K562 (cell line): ENCODE measurements at regions not wholly inside any gene's neighbourhood (a gene's known extent, or its start where the extent isn't known, plus 50 kb on each side); places are given as distances from the start of the nearest gene placed in this dataset.

Experiments
- ATAC-seq: fragments of 200-7000 bp; cut with Tn5 transposase; 3 replicates; pipeline ENCODE4 v1.9.1; 2020; ENCODE audit warnings: moderate library complexity
- BruUV-seq: library from RNA; stranded (reverse); fragments of 400-500 nt; replicated peaks from 2 replicates; lab custom pipeline; 2021; lab: Mats Ljungman, UMichigan
- CTCF ChIA-PET: fragments of 300-600 bp; formaldehyde crosslinking; extraction: SDS; loops from one replicate; lab custom pipeline; 2021; ENCODE audit warnings: low intra/inter-chr PET ratio; lab: Yijun Ruan, JAX
- POLR2A ChIA-PET: fragments of 300-600, 350-650 bp; sonication (Branson Sonifier 250); formaldehyde crosslinking; extraction: SDS; loops from one replicate; lab custom pipeline; 2021; ENCODE audit warnings: antibody characterized with exemption, inconsistent platforms; lab: Yijun Ruan, JAX
- DNase-seq, 4 experiments: peaks; one replicate each; pipeline versions ENCODE4 v3.0.0 to v3.0.0-alpha.2; 2011 to 2018; ENCODE audit warnings: low spot score in 3 of 4, mixed read lengths in 3 of 4; ENCODE audit errors: extremely low read depth in 1 of 4
- FAIRE-seq: peaks from 2 replicates; lab custom pipeline; 2011; peaks lifted over from hg19 to GRCh38; lab: Jason Lieb, UNC
- H2AFZ ChIP-seq: 2 replicates; pipeline ENCODE4 v1.6.0; 2011; ENCODE audit warnings: low read depth, low read length, control low read depth, inconsistent platforms
- H3K27ac ChIP-seq: fragments of 200-600 bp; 3 replicates; pipeline ENCODE4 v1.8.0; 2011; ENCODE audit warnings: low read depth, mild to moderate bottlenecking, control low read depth, inconsistent platforms, low read length, moderate library complexity, mixed read lengths; ENCODE audit errors: extremely low read depth
- H3K27me3 ChIP-seq, 2 experiments: fragments of 300-600 bp in 1 of 2; 2 replicates in 1 of 2; 3 replicates in 1 of 2; pipeline versions ENCODE4 v1.6.0 to v1.8.0; 2011; ENCODE audit warnings: inconsistent platforms in 2 of 2, low read length in 2 of 2, mild to moderate bottlenecking in 1 of 2, mixed read lengths in 1 of 2, moderate library complexity in 1 of 2; ENCODE audit not compliant: control insufficient read depth in 2 of 2, insufficient read depth in 2 of 2
- H3K36me3 ChIP-seq: fragments of 300-600 bp; 3 replicates; pipeline ENCODE4 v1.8.0; 2011; ENCODE audit warnings: mild to moderate bottlenecking, low read length, inconsistent platforms; ENCODE audit not compliant: control insufficient read depth, insufficient read depth
- H3K4me1 ChIP-seq, 2 experiments: fragments of 200-600 bp in 1 of 2; replicated peaks in 1 of 2; 2 replicates in 1 of 2; 3 replicates in 1 of 2; pipeline versions ENCODE4 v1.5.1 to v1.8.0; 2011; ENCODE audit warnings: inconsistent platforms in 2 of 2, low read length in 2 of 2, mild to moderate bottlenecking in 1 of 2, mixed read lengths in 1 of 2, moderate library complexity in 1 of 2; ENCODE audit not compliant: control insufficient read depth in 2 of 2, insufficient read depth in 2 of 2
- H3K4me2 ChIP-seq: 2 replicates; pipeline ENCODE4 v1.6.1; 2011; ENCODE audit warnings: low read length, control low read depth, inconsistent platforms, mixed read lengths; ENCODE audit not compliant: insufficient read depth
- H3K4me3 ChIP-seq: fragments of 200-600 bp; sonication (generic), shearing (Covaris generic); 2 replicates; pipeline ENCODE4 v1.5.1; 2016; ENCODE audit warnings: control low read depth, inconsistent platforms
- H3K79me2 ChIP-seq: fragments of 200-600 bp; 3 replicates; pipeline ENCODE4 v1.8.0; 2011; ENCODE audit warnings: low read length, inconsistent platforms; ENCODE audit not compliant: control insufficient read depth, insufficient read depth
- H3K9ac ChIP-seq, 2 experiments: 2 replicates each; pipeline versions ENCODE4 v1.6.0 to v1.6.1; 2011; ENCODE audit warnings: low read depth in 2 of 2, low read length in 2 of 2, control low read depth in 1 of 2, inconsistent platforms in 1 of 2, mild to moderate bottlenecking in 1 of 2, mixed read lengths in 1 of 2; ENCODE audit not compliant: insufficient read depth in 1 of 2
- H3K9me1 ChIP-seq: one replicate; pipeline ENCODE4 v1.6.0; 2011; ENCODE audit warnings: inconsistent platforms, mild to moderate bottlenecking, low read length, moderate library complexity; ENCODE audit not compliant: control insufficient read depth, insufficient read depth
- H3K9me3 ChIP-seq: replicated peaks from 2 replicates; pipeline ENCODE4 v1.5.1; 2011; ENCODE audit warnings: low read depth, low read length, inconsistent platforms; ENCODE audit not compliant: control insufficient read depth, insufficient read depth
- H4K20me1 ChIP-seq: replicated peaks from 2 replicates; pipeline ENCODE4 v1.6.1; 2011; ENCODE audit warnings: low read length, inconsistent platforms, mixed read lengths; ENCODE audit not compliant: control insufficient read depth, insufficient read depth
- BRF1 ChIP-seq: IDR thresholded peaks from 3 replicates; pipeline ENCODE4 v1.6.1; 2011; ENCODE audit warnings: borderline replicate concordance, mild to moderate bottlenecking; ENCODE audit not compliant: insufficient read length; ENCODE audit errors: extremely low read depth
- COPS2 ChIP-seq: fragments of 450-650 bp; conservative IDR thresholded peaks from 2 replicates; pipeline ENCODE4 v1.6.1; 2016; ENCODE audit warnings: mild to moderate bottlenecking, moderate library complexity
- CSDE1 ChIP-seq, 2 experiments: fragments of 450-650 bp; IDR thresholded peaks; 2 replicates each; pipeline ENCODE4 v1.6.1; 2016; ENCODE audit warnings: mild to moderate bottlenecking in 1 of 2
- ELF2 ChIP-seq: fragments of 250-450 bp; sonication (Bioruptor Pico); IDR thresholded peaks from 2 replicates; pipeline ENCODE4 v1.5.0; 2021; ENCODE audit warnings: mild to moderate bottlenecking
- HDAC2 ChIP-seq: fragments of 450-650 bp; IDR thresholded peaks from 2 replicates; pipeline ENCODE4 v1.6.1; 2016; ENCODE audit warnings: mild to moderate bottlenecking
- MAFG ChIP-seq: fragments of 450-650 bp; conservative IDR thresholded peaks from 2 replicates; pipeline ENCODE4 v1.6.1; 2016; ENCODE audit warnings: missing genetic modification characterization, missing compliant biosample characterization
- NELFE ChIP-seq: IDR thresholded peaks from 2 replicates; pipeline ENCODE4 v1.6.1; 2011; ENCODE audit warnings: mild to moderate bottlenecking; ENCODE audit not compliant: insufficient read depth, insufficient read length
- NFRKB ChIP-seq: fragments of 450-650 bp; IDR thresholded peaks from 2 replicates; pipeline ENCODE4 v1.6.1; 2016; ENCODE audit warnings: low read depth
- PTRF ChIP-seq: fragments of 450-650 bp; IDR thresholded peaks from 2 replicates; pipeline ENCODE4 v1.6.1; 2016; ENCODE audit warnings: mild to moderate bottlenecking, missing genetic modification characterization, missing compliant biosample characterization
- TAL1 ChIP-seq: fragments of 450-650 bp; IDR thresholded peaks from 2 replicates; pipeline ENCODE4 v1.6.1; 2016; ENCODE audit warnings: mild to moderate bottlenecking
- ZBTB17 ChIP-seq: fragments of 450-650 bp; formaldehyde crosslinking; IDR thresholded peaks from 2 replicates; pipeline ENCODE4 v1.4.0; 2020; ENCODE audit warnings: mild to moderate bottlenecking
- ZC3H11A ChIP-seq: IDR thresholded peaks from 2 replicates; pipeline ENCODE4 v1.6.1; 2012; ENCODE audit warnings: low read depth, low read length, improper control_type of control experiment
- ZNF121 ChIP-seq: sonication (generic); formaldehyde crosslinking; conservative IDR thresholded peaks from 2 replicates; pipeline ENCODE4 v1.8.0; 2022; ENCODE audit warnings: missing genetic modification reagents
- ZNF175 ChIP-seq: fragments of 200-800 bp; sonication (Bioruptor generic); IDR thresholded peaks from 2 replicates; pipeline ENCODE4 v1.6.1; 2016; ENCODE audit warnings: low read depth, mild to moderate bottlenecking, missing genetic modification characterization, missing compliant biosample characterization
- ZNF282 ChIP-seq: sonication (generic); formaldehyde crosslinking; IDR thresholded peaks from 2 replicates; pipeline ENCODE4 v1.8.1; 2023; ENCODE audit warnings: missing genetic modification reagents
- ZNF311 ChIP-seq: fragments of 250-450 bp; sonication (Bioruptor Pico); IDR thresholded peaks from 2 replicates; pipeline ENCODE4 v1.4.0; 2020; ENCODE audit warnings: mild to moderate bottlenecking, moderate library complexity
- WGBS: fragments of 100-300 bp; shearing (Covaris generic); methylation state at CpG from one replicate; pipeline ENCODE4 v1.1.6; 2016; ENCODE audit warnings: low coverage, mixed read lengths; ENCODE audit not compliant: insufficient coverage; ENCODE audit errors: missing lambda C conversion rate; 5-methylcytosine and 5-hydroxymethylcytosine counted together
- in situ Hi-C: fragments of 300-500 bp; cut with MboI; formaldehyde crosslinking; loops from 4 replicates; pipeline ENCODE4 v1.15.0; 2018; ENCODE audit warnings: inconsistent platforms, mixed read lengths
- intact Hi-C: fragments of 100-400 bp; cut with micrococcal nuclease; formaldehyde crosslinking; loops from 2 replicates; pipeline ENCODE4 v1.14.2; 2022
- TF ChIP-seq, protein P1 (sequence below): fragments of 450-650 bp; formaldehyde crosslinking; IDR thresholded peaks from 2 replicates; pipeline ENCODE4 v1.4.0; 2020; ENCODE audit warnings: mild to moderate bottlenecking, moderate library complexity
- TF ChIP-seq, protein P2 (sequence below): sonication (generic); formaldehyde crosslinking; IDR thresholded peaks from 2 replicates; pipeline ENCODE4 v1.8.1; 2023; ENCODE audit warnings: mild to moderate bottlenecking, missing genetic modification reagents
- TF ChIP-seq, protein P3 (sequence below), 2 experiments: IDR thresholded peaks; 2 replicates each; pipeline ENCODE4 v1.6.1; 2011; ENCODE audit warnings: borderline replicate concordance in 1 of 2, control low read depth in 1 of 2, low read depth in 1 of 2, low read length in 1 of 2, mild to moderate bottlenecking in 1 of 2, mixed read lengths in 1 of 2, moderate library complexity in 1 of 2; ENCODE audit not compliant: insufficient read depth in 1 of 2, insufficient read length in 1 of 2, poor library complexity in 1 of 2, severe bottlenecking in 1 of 2; ENCODE audit errors: extremely low read depth in 1 of 2
- TF ChIP-seq, protein P4 (sequence below), 2 experiments: fragments of 450-650 bp; conservative IDR thresholded peaks; 2 replicates each; pipeline ENCODE4 v1.6.1; 2017; ENCODE audit warnings: mild to moderate bottlenecking in 2 of 2, moderate library complexity in 2 of 2

DNA sequence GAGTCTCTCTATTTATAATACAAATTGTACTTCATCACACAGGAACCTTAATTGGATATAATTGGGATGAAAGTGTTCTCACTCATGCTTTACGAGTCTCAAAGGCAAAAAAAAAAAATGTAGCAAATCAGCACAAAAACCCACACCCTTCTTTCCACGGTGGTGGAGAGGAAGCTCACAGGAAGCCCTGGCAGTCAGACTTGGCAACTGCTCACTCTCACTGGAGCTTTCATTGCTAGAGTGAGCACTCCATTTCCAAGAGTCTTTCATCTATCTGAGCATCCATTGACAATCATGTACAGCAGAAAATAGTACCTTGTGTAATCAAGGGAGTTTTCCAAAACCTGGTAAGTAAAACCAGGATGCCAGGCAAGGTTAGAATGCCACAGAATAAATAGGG lies 2159.4 kb upstream of the AGA start:
- BruUV-seq, result no TSS peak
- TF ChIP-seq ELF2 (CRISPR knock-in tag) (no peak), NELFE (no peak), BRF1 (no peak), TAL1 (no peak), MAFG (tag) (no peak), NFRKB (no peak), ZNF175 (no peak), ZNF311 (CRISPR knock-in tag) (no peak), ZNF282 (CRISPR knock-in tag) (no peak), ZBTB17 (CRISPR knock-in tag) (no peak), HDAC2 (no peak), CSDE1 (IDR thresholded peaks at IDR 0.05) (no peak), ZC3H11A (no peak), PTRF (no peak), COPS2 (no peak), ZNF121 (CRISPR knock-in tag) (no peak)
- TF ChIP-seq, protein P1, sequence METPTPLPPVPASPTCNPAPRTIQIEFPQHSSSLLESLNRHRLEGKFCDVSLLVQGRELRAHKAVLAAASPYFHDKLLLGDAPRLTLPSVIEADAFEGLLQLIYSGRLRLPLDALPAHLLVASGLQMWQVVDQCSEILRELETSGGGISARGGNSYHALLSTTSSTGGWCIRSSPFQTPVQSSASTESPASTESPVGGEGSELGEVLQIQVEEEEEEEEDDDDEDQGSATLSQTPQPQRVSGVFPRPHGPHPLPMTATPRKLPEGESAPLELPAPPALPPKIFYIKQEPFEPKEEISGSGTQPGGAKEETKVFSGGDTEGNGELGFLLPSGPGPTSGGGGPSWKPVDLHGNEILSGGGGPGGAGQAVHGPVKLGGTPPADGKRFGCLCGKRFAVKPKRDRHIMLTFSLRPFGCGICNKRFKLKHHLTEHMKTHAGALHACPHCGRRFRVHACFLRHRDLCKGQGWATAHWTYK (CRISPR knock-in tag), result no peak
- TF ChIP-seq, protein P2, sequence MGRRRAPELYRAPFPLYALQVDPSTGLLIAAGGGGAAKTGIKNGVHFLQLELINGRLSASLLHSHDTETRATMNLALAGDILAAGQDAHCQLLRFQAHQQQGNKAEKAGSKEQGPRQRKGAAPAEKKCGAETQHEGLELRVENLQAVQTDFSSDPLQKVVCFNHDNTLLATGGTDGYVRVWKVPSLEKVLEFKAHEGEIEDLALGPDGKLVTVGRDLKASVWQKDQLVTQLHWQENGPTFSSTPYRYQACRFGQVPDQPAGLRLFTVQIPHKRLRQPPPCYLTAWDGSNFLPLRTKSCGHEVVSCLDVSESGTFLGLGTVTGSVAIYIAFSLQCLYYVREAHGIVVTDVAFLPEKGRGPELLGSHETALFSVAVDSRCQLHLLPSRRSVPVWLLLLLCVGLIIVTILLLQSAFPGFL, result no peak
- TF ChIP-seq, protein P3, sequence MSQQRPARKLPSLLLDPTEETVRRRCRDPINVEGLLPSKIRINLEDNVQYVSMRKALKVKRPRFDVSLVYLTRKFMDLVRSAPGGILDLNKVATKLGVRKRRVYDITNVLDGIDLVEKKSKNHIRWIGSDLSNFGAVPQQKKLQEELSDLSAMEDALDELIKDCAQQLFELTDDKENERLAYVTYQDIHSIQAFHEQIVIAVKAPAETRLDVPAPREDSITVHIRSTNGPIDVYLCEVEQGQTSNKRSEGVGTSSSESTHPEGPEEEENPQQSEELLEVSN (IDR thresholded peaks at IDR 0.05; ENCODE audit: borderline replicate concordance in 1 of 2, extremely low read depth in 1 of 2, insufficient read depth in 1 of 2, insufficient read length in 1 of 2, low read depth in 1 of 2, low read length in 1 of 2, poor library complexity in 1 of 2, severe bottlenecking in 1 of 2), result no peak
- TF ChIP-seq, protein P4, sequence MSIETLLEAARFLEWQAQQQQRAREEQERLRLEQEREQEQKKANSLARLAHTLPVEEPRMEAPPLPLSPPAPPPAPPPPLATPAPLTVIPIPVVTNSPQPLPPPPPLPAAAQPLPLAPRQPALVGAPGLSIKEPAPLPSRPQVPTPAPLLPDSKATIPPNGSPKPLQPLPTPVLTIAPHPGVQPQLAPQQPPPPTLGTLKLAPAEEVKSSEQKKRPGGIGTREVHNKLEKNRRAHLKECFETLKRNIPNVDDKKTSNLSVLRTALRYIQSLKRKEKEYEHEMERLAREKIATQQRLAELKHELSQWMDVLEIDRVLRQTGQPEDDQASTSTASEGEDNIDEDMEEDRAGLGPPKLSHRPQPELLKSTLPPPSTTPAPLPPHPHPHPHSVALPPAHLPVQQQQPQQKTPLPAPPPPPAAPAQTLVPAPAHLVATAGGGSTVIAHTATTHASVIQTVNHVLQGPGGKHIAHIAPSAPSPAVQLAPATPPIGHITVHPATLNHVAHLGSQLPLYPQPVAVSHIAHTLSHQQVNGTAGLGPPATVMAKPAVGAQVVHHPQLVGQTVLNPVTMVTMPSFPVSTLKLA (conservative IDR thresholded peaks at IDR 0.05), result no peak
- no peaks in the 10 kb centered on the region for H3K36me3 ChIP-seq
- no peak for FAIRE-seq
- H3K4me1 ChIP-seq, result no peaks in the 10 kb centered on the region
- ATAC-seq, result no peak
- H3K9ac ChIP-seq, result no peak overlapping the region
- in situ Hi-C loops (no loop called here), intact Hi-C loops (no loop called here)
- H4K20me1 ChIP-seq, result no peaks in the 10 kb centered on the region
- no peaks in the 10 kb centered on the region for H3K27me3 ChIP-seq
- no peak overlapping the region for H3K4me3 ChIP-seq
- H2AFZ ChIP-seq, result no peak overlapping the region
- no peak overlapping the region for H3K27ac ChIP-seq
- CTCF ChIA-PET, result no interaction called here
- no peaks in the 10 kb centered on the region for H3K9me1 ChIP-seq
- no peaks in the 10 kb centered on the region for H3K79me2 ChIP-seq
- no peak overlapping the region for H3K4me2 ChIP-seq
- H3K9me3 ChIP-seq, result no peaks in the 10 kb centered on the region
- 0% methylated on average over 2 of the region's 2 CpGs for WGBS
- no peak for DNase-seq
- POLR2A ChIA-PET, result no interaction called here
